Chondrocyte (in vitro differentiated cells): ENCODE measurements at regions not wholly inside any gene's neighbourhood (a gene's known extent, or its start where the extent isn't known, plus 50 kb on each side); places are given as distances from the start of the nearest gene placed in this dataset.

Experiments used
- DNase-seq: peaks from one replicate; pipeline ENCODE4 v3.0.0; 2021; ENCODE audit warnings: mixed read lengths, low spot score
- H3K27ac Mint-ChIP-seq: one replicate; pipeline ENCODE4 v1.8.0; 2021; ENCODE audit warnings: mild to moderate bottlenecking, moderate library complexity, mixed read lengths; ENCODE audit not compliant: unreplicated experiment
- H3K27me3 Mint-ChIP-seq: 2 replicates; pipeline ENCODE4 v1.8.0; 2021; ENCODE audit warnings: low read depth, mixed read lengths
- H3K36me3 Mint-ChIP-seq: 2 replicates; pipeline ENCODE4 v1.8.0; 2021; ENCODE audit warnings: low read depth, mixed read lengths
- H3K4me1 Mint-ChIP-seq: 2 replicates; pipeline ENCODE4 v1.8.0; 2021; ENCODE audit warnings: low read depth, mild to moderate bottlenecking, mixed read lengths
- H3K4me3 Mint-ChIP-seq: one replicate; pipeline ENCODE4 v1.8.0; 2021; ENCODE audit warnings: mild to moderate bottlenecking, moderate library complexity, mixed read lengths; ENCODE audit not compliant: unreplicated experiment
- H3K9me3 Mint-ChIP-seq: 2 replicates; pipeline ENCODE4 v1.8.0; 2021; ENCODE audit warnings: low read depth, mixed read lengths
- CTCF ChIP-seq: fragments of 200-600 bp; sonication (generic); IDR thresholded peaks from 2 replicates; pipeline ENCODE4 v1.5.0; 2021; ENCODE audit warnings: antibody characterized with exemption, mild to moderate bottlenecking, moderate library complexity

- TF ChIP-seq CTCF: no peak
- Mint-ChIP-seq H3K27ac (no peak overlapping the region), H3K4me3 (no peak overlapping the region), H3K36me3 (no peaks in the 10 kb centered on the region), H3K4me1 (no peaks in the 10 kb centered on the region), H3K9me3 (peaks cover 9% of the 10 kb centered on the region), H3K27me3 (no peaks in the 10 kb centered on the region)
- DNase-seq: no peak
These were observed 441.8 kb upstream of the MKI67 start for GRCh38 chr10:128568041-128568440.

GRCh38 chr10:128568491-128568890 is 442.3 kb upstream of the MKI67 start:
- Mint-ChIP-seq H3K36me3 (no peaks in the 10 kb centered on the region), H3K27me3 (no peaks in the 10 kb centered on the region), H3K9me3 (peaks cover 7% of the 10 kb centered on the region), H3K4me3 (no peak overlapping the region), H3K4me1 (no peaks in the 10 kb centered on the region), H3K27ac (no peak overlapping the region)
- no peak for TF ChIP-seq CTCF
- no peak for DNase-seq

- Mint-ChIP-seq H3K27me3 (no peaks in the 10 kb centered on the region), H3K36me3 (no peaks in the 10 kb centered on the region), H3K4me3 (no peak overlapping the region), H3K9me3 (no peaks in the 10 kb centered on the region), H3K4me1 (peaks cover under 1% of the 10 kb centered on the region), H3K27ac (no peak overlapping the region)
- no peak for DNase-seq
- no peak for TF ChIP-seq CTCF
These were observed 443.0 kb upstream of the MKI67 start for GRCh38 chr10:128568990-128569945.

GRCh38 chr10:128570319-128570995 is 444.2 kb upstream of the MKI67 start:
- no peak for TF ChIP-seq CTCF
- DNase-seq: no peak
- peaks cover 5% of the 10 kb centered on the region for H3K4me1 Mint-ChIP-seq
- no peaks in the 10 kb centered on the region for H3K36me3 Mint-ChIP-seq
- no peak overlapping the region for H3K27ac Mint-ChIP-seq
- no peak overlapping the region for H3K4me3 Mint-ChIP-seq
- no peaks in the 10 kb centered on the region for H3K9me3 Mint-ChIP-seq
- no peaks in the 10 kb centered on the region for H3K27me3 Mint-ChIP-seq

GRCh38 chr10:128571071-128571470 is 444.8 kb upstream of the MKI67 start:
- Mint-ChIP-seq H3K4me1 (peaks cover 9% of the 10 kb centered on the region), H3K27ac (no peak overlapping the region), H3K36me3 (no peaks in the 10 kb centered on the region), H3K4me3 (no peak overlapping the region), H3K27me3 (no peaks in the 10 kb centered on the region), H3K9me3 (no peaks in the 10 kb centered on the region)
- TF ChIP-seq CTCF: no peak
- DNase-seq: no peak
